ENCODE measurements at regions not wholly inside any gene's neighbourhood (a gene's known extent, or its start where the extent isn't known, plus 50 kb on each side); places are given as distances from the start of the nearest gene placed in this dataset.
"Not testable (repeated sequence)": the region's sequence is repeated elsewhere in the genome, so short reads cannot be mapped to it uniquely, and the experiment has no call there.

- not testable (repeated sequence) for DNase-seq (ENCODE audit: extremely low read depth in 1 of 2, low read depth in 1 of 2)
Observed at GRCh38 chr7:149930374-149931068, 56.8 kb downstream of the ATP6V0E2 start.

- not testable (repeated sequence) for DNase-seq (ENCODE audit: extremely low read depth in 1 of 2, low read depth in 1 of 2)
Observed at GRCh38 chr7:149933776-149934175, 60.0 kb downstream of the ATP6V0E2 start.

GRCh38 chr7:149947346-149947745 is 73.6 kb downstream of the ATP6V0E2 start:
- not testable (repeated sequence) for DNase-seq (ENCODE audit: extremely low read depth in 1 of 2, low read depth in 1 of 2)

- DNase-seq (ENCODE audit: extremely low read depth in 1 of 2, low read depth in 1 of 2) = not testable (repeated sequence)
Observed at GRCh38 chr7:149948444-149948843, 74.7 kb downstream of the ATP6V0E2 start.

- not testable (repeated sequence) for DNase-seq (ENCODE audit: extremely low read depth in 1 of 2, low read depth in 1 of 2)
Observed at GRCh38 chr7:149949863-149950577, 76.3 kb downstream of the ATP6V0E2 start.

GRCh38 chr7:149950578-149950924 is 76.8 kb downstream of the ATP6V0E2 start:
- DNase-seq (ENCODE audit: extremely low read depth in 1 of 2, low read depth in 1 of 2) = not testable (repeated sequence)

- DNase-seq (ENCODE audit: extremely low read depth in 1 of 2, low read depth in 1 of 2) = not testable (repeated sequence)
Observed at GRCh38 chr7:149951579-149951978, 77.8 kb downstream of the ATP6V0E2 start.

GRCh38 chr7:149958880-149959279 is 85.1 kb downstream of the ATP6V0E2 start:
- DNase-seq (ENCODE audit: extremely low read depth in 1 of 2, low read depth in 1 of 2) = not testable (repeated sequence)

DNA sequence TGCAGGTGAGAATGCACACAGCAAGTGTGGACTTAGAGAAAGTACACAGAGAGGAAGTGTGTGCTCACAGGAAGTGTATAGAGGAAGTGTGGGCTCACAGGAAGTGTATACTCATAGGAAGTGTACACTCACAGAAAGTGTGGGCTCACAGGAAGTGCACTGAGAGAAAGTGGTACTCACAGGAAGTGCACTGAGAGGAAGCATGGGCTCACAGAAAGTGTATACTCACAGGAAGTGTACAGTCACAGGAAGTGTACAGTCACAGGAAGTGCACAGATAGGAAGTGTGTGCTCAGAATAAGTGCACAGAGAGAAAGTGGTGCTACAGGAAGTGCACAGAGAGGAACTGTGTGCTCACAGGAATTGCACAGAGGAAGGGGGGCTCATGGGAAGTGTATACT is 87.1 kb downstream of the ATP6V0E2 start:
- DNase-seq (ENCODE audit: extremely low read depth in 1 of 2, low read depth in 1 of 2) = not testable (repeated sequence)

DNA sequence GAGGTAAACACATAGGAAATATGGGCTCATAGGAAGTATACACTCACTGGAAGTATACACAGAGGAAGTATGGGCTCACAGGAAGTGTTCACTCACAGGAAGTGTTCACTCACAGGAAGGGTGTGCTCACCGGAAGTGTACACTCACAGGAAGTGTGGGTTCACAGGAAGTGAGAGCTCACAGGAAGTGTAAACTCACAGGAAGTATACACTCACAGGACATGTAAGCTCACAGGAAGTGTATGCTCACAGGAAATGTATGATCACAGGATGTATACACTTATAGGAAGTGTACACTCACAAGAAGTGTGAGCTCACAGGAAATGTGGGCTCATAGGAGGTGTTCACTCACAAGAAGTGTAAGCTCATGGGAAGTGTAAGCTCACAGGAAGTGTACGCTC is 88.1 kb downstream of the ATP6V0E2 start:
- not testable (repeated sequence) for DNase-seq (ENCODE audit: extremely low read depth in 1 of 2, low read depth in 1 of 2)

DNA sequence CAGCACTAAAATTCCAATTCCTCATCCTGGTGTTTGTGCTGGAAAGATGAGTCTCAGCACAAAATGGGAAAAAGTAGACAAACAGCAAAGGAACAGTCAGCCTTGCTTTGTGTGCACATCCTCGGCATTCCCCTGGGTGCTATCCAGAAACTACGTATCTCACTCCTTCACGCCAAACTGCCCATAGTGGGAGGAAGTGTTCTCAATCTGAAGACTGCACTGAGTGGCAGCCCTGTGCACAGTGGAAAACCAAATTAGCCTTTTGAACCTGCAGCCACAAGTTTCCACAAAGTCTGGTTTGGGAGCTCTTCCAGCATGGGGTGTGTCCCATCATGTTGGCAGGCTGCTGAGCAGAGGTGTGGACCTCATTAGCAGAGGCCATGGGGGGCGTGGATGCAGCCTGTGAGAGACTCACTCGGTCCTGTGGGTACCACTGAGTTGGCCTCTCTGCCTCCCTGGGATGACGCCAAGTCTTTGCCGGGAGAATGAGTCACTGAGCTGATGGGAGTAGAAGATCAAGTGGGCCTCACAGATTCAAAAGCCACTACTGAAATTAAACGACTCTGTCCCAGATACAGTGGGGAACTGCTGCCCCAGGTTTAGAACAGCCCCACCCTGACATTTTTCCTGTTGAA is 89.0 kb downstream of the ATP6V0E2 start:
- DNase-seq (ENCODE audit: extremely low read depth in 1 of 2, low read depth in 1 of 2) = not testable (repeated sequence)

DNA sequence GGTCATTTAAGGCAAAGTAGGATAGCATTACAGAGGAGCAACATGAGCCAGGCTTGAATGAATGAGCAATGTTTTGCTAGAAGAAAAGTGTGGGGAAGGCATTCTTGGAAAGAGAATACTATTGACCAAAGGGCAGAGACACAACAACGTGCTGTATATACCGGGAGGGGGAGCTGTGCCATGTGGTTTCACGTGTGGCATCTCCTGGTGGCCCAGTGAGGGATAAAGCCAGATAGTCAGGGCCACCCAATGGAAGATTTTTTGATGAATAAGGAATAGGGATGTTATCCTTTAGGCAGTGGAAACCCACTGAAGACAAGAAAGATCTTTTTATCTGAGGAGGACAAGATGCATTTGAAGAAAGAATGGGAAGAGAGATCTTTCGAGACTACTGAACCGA is 90.2 kb downstream of the ATP6V0E2 start:
- DNase-seq (ENCODE audit: extremely low read depth in 1 of 2, low read depth in 1 of 2) = not testable (repeated sequence)

DNA sequence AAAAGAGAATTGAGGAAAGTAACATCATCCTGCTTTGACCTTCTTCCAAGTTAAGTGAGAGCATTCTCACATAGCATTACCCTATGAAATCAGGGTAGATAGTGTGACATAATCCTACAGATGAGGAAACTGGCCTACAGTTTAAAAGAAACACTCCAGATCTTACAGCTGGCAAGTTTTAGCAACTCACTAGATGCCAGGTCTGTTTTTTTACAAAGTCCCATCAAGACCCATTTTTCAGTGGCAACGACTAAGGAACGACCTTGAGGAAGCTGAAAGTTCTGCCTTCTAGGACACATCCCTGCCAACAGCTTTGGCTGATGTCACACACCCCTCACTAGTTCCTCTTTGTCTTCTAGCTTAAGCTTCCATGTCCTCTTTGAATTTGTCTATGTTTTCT is 92.7 kb downstream of the ATP6V0E2 start:
- not testable (repeated sequence) for DNase-seq (ENCODE audit: extremely low read depth in 1 of 2, low read depth in 1 of 2)

- DNase-seq (ENCODE audit: extremely low read depth in 1 of 2, low read depth in 1 of 2) = not testable (repeated sequence)
Observed at GRCh38 chr7:149972977-149973376, 99.2 kb downstream of the ATP6V0E2 start.

DNA sequence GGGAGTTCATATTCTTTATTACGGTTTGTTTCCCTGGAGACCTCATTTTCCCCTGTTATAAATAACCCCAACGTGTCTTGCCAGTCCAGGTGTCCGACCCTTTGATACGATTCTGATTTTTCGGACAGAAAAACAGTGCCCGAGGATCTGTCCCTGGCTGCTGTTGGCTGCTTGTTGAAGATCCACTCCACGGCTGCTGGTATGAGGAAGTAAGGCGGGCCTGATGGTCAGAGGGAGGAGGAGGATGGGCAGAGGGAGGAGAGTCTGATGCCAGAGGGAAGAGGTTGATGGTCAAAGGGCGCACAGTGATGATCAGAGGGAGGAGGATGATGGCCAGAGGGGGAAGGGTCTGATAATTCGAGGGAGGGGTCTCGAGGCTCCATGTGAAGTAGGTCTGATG is 99.9 kb downstream of the ATP6V0E2 start:
- DNase-seq (ENCODE audit: extremely low read depth in 1 of 2, low read depth in 1 of 2) = not testable (repeated sequence)

DNA sequence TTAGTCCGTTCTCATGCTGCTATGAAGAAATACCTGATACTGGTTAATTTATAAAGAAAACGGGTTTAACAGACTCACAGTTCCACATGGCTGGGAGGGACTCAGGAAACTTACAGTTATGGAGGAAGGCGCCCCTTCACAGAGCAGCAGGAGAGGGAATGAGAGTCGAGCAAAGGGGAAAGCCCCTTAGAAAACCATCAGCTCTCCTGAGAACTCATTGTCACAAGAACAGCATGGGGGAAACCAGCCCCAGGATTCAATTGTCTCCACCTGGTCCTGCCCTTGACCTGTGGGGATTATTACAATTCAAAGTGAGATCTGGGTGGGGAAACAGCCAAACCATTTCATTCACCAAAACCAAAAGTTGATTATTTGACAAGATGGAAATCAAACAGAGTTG is 101.8 kb downstream of the ATP6V0E2 start:
- not testable (repeated sequence) for DNase-seq (ENCODE audit: extremely low read depth in 1 of 2, low read depth in 1 of 2)

GRCh38 chr7:149978537-149978936 is 104.8 kb downstream of the ATP6V0E2 start:
- DNase-seq (ENCODE audit: extremely low read depth in 1 of 2, low read depth in 1 of 2) = not testable (repeated sequence)

GRCh38 chr7:149978944-149979343 is 105.2 kb downstream of the ATP6V0E2 start:
- DNase-seq (ENCODE audit: extremely low read depth in 1 of 2, low read depth in 1 of 2) = not testable (repeated sequence)

DNA sequence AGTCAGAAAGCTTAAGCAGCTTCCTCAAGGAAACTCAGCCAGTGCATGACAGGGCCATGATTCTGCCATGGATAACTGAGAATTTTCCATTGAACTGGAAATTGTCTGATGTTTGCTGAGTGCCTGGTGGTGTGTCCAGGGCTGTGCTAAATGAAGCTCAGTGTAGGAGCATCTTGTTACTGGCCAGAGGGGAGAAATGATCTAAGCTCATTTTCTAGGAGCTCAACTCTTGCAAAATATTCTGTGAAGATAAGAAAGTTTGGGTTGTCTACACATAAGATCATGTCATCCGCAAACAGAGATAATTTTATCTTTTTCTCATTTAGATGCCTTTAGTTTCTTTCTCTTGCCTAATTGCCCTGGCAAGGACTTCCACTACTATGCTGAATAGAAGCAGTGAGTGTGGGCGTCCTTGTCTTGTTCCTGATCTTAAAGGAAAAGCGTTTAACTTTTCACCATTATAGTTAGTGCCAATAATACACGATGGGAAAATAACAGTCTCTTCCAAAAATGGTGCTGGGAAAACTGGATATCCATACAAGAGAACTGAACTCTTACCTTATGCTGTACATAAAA is 108.9 kb downstream of the ATP6V0E2 start:
- not testable (repeated sequence) for DNase-seq (ENCODE audit: extremely low read depth in 1 of 2, low read depth in 1 of 2)

GRCh38 chr7:149986866-149987265 is 113.1 kb downstream of the ATP6V0E2 start:
- not testable (repeated sequence) for DNase-seq (ENCODE audit: extremely low read depth in 1 of 2, low read depth in 1 of 2)

GRCh38 chr7:149991652-149992302 is 118.0 kb downstream of the ATP6V0E2 start:
- DNase-seq (ENCODE audit: extremely low read depth in 1 of 2, low read depth in 1 of 2) = not testable (repeated sequence)
